GM23338 (cell line): ENCODE measurements at regions not wholly inside any gene's neighbourhood (a gene's known extent, or its start where the extent isn't known, plus 50 kb on each side); places are given as distances from the start of the nearest gene placed in this dataset.

Experiments used
- CREB1 ChIP-seq: fragments of 250-450 bp; sonication (Bioruptor Pico); IDR thresholded peaks from 2 replicates; pipeline ENCODE4 v1.5.0; 2020; ENCODE audit warnings: low read depth, mild to moderate bottlenecking, moderate library complexity
- CTCF ChIP-seq, 2 experiments: fragments of 200-600 bp in 1 of 2; sonication (generic) in 1 of 2; conservative IDR thresholded peaks; 2 replicates each; pipeline versions ENCODE4 v1.5.1 to v1.6.1; 2016 to 2017; ENCODE audit warnings: antibody characterized with exemption in 2 of 2, low read depth in 2 of 2, mild to moderate bottlenecking in 2 of 2, moderate library complexity in 1 of 2
- ETS1 ChIP-seq: IDR thresholded peaks from 2 replicates; pipeline ENCODE4 v1.6.1; 2016; ENCODE audit warnings: antibody characterized with exemption
- EZH2 ChIP-seq: fragments of 200-600 bp; sonication (generic); IDR thresholded peaks from one replicate; pipeline ENCODE4 v1.8.0; 2017; ENCODE audit warnings: antibody characterized with exemption, mild to moderate bottlenecking, low read depth; ENCODE audit not compliant: unreplicated experiment
- EZH2phosphoT487 ChIP-seq: fragments of 200-600 bp; sonication (generic); IDR thresholded peaks from one replicate; pipeline ENCODE4 v1.8.1; 2018; ENCODE audit warnings: antibody characterized with exemption; ENCODE audit not compliant: unreplicated experiment
- JUNB ChIP-seq: IDR thresholded peaks from one replicate; pipeline ENCODE4 v1.6.1; 2016; ENCODE audit warnings: antibody characterized with exemption; ENCODE audit not compliant: unreplicated experiment
- NANOG ChIP-seq: IDR thresholded peaks from 2 replicates; pipeline ENCODE4 v1.6.1; 2016; ENCODE audit warnings: antibody characterized with exemption, borderline replicate concordance
- POLR2AphosphoS5 ChIP-seq: IDR thresholded peaks from 2 replicates; pipeline ENCODE4 v1.6.1; 2016; ENCODE audit warnings: antibody characterized with exemption, low read depth
- REST ChIP-seq: IDR thresholded peaks from one replicate; pipeline ENCODE4 v1.6.1; 2018; ENCODE audit warnings: antibody characterized with exemption; ENCODE audit not compliant: unreplicated experiment
- ZNF114 ChIP-seq: fragments of 250-450 bp; sonication (Bioruptor Pico); IDR thresholded peaks from 2 replicates; pipeline ENCODE4 v1.5.0; 2020; ENCODE audit warnings: mild to moderate bottlenecking, moderate library complexity
- ZNF331 ChIP-seq: fragments of 250-450 bp; sonication (Bioruptor Pico); IDR thresholded peaks from 2 replicates; pipeline ENCODE4 v1.5.0; 2020; ENCODE audit warnings: low read depth, mild to moderate bottlenecking, moderate library complexity

GRCh38 chr1:106266786-106267185 is 789.7 kb upstream of the PRMT6 start:
- no peak for TF ChIP-seq CTCF (conservative IDR thresholded peaks at IDR 0.05; ENCODE audit: low read depth in 2 of 2)
- TF ChIP-seq EZH2phosphoT487, result no peak
- TF ChIP-seq POLR2AphosphoS5, result no peak
- no peak for TF ChIP-seq JUNB
- TF ChIP-seq REST, result no peak
- no peak for TF ChIP-seq ETS1
- TF ChIP-seq EZH2, result no peak
- TF ChIP-seq NANOG, result no peak
- no peak for TF ChIP-seq ZNF114 (CRISPR knock-in tag)
- no peak for TF ChIP-seq CREB1 (CRISPR knock-in tag)
- TF ChIP-seq ZNF331, result no peak
